HG03571 (cell line): ENCODE measurements at regions not wholly inside any gene's neighbourhood (a gene's known extent, or its start where the extent isn't known, plus 50 kb on each side); places are given as distances from the start of the nearest gene placed in this dataset.

Experiments used
- ATAC-seq: cut with Tn5 transposase; IDR thresholded peaks from one replicate; pipeline ENCODE4 v1.9.1; 2021; ENCODE audit not compliant: unreplicated experiment

DNA sequence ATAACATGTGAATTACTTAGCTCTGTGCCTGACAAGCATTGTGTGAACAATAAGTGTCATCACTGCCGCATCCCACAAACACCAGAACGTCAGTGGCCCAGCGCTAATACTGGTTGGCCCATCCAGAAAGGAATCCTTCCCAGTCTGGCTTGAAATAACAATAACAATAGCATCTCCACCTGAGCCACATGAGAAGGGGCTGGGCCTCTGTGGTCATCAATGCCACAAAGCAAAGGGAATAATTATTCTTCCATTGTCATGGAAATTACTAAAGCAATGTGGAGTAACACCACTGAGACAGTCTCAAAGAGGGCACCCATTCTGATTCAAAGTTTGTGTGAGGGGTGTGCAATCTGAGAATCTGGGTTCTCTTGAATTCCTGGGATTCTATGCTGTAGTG lies 105.7 kb upstream of the INHBA start:
- no peak for ATAC-seq

DNA sequence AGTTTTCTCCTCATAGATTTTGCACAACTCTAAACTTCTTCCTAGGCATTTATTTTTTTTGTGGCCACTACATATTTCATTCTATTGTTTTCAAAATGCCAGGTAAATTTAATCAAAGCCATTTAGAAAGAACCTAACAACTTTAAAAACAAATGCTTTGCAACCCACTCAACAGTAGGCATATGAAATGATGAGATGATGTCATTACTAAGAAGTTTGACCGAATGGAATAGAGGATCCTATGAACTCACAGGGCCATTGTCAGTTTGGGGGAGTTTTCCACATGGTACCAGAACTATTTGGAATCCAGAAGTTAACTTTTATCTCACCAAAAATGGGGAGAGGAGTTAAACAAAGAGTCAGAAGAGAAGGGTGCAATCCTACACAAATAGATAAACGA lies 100.7 kb upstream of the INHBA start:
- ATAC-seq = no peak

DNA sequence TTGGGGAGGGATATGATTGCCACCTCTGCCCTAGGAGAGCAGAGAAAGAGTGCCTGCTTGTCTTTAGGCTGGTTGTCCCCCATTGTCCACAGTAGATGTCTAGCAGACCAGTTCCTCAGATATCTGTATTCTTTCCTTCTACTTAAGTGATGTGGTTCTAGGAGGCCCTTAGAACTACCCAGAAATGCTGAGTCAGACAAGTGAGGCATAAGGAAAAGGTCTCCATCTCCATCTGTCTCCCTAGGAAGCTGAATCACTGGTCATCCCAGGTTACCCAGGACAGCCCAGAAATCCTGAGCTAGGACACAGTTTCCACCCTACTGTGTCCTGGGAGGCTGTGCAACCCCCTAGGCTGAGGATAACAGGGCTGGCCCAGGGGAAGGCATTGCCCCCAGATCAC lies 93.4 kb upstream of the INHBA start:
- no peak for ATAC-seq

DNA sequence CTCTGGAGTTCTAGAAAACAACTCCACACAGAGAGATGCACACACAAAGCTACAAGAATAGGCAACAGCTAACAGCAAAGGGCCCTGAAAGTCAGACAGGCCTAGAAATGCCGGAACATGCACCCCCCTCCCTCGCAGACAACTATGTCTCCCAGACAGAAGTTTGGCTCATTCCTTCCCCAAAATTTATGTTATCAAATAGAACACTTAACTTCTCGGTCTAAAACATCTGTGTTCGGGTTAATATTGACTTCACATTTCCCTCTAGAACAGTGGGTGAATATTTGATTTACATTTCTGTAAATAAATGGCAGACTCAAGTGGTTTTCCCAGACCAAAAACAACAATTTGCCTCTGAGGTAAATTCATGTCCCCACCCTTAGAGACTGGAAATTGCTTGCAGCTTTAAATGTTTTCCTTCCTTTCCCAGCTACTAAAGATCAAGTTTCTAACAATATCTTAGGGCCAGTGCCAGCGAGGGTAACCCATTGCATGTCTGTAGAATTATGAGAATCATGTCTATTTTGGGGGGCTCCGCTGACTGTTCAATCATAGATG lies 92.5 kb upstream of the INHBA start:
- no peak for ATAC-seq

DNA sequence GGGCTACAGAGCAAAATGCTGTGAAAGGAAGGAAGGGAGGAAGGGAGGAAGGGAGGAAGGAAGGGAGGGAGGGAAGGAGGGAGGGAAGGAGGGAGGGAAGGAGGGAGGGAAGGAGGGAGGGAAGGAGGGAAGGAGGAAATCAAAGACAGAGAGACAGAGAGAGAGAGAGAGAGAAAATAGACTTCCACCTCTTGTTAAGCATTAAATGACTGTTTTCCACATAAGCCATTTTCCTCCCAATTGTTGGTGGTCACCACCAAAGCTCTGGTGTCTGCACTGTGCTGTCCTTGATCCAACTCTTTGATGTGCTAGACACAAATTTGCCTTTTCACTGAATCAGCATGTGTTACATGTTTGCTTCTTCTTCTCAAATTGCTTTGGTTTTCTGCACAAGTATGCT lies 90.7 kb upstream of the INHBA start:
- no peak for ATAC-seq

DNA sequence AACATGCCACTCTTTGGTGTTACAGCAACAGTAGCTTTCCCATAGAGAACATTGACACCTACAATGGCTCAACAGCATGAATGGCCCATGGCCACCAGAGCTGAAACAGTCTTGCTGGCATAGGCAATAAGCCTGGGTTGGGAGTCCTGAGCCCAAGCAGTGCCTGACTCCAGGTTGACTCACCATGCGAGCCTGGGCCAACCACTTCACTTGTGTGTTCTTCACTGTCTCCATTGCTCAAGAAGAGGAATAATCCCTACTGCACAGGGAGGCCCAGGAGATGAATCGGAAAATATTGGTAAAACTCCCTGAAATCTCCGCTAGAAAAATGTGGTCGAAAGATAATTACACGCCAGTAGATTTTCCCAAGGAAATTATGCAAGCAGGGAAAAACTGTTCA lies 89.2 kb upstream of the INHBA start:
- ATAC-seq = no peak

DNA sequence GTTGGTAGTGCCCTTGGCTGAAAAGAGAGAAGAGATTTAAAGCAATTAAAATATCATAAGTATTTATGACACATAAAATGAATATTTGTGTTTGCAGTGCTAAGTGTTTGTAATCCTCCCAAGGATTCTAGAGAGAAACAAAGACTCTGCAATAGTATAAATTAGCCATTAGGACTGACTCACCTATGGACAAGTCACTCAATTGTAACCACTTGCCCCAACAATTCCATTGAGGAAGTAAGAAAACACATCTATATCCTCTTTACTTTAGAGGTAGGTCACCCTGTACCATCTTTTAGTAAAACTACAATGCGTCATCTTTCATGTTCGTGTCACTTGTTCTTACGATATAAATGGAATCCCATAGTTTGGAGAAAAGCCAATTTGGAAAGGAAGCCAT lies 85.7 kb upstream of the INHBA start:
- no peak for ATAC-seq

DNA sequence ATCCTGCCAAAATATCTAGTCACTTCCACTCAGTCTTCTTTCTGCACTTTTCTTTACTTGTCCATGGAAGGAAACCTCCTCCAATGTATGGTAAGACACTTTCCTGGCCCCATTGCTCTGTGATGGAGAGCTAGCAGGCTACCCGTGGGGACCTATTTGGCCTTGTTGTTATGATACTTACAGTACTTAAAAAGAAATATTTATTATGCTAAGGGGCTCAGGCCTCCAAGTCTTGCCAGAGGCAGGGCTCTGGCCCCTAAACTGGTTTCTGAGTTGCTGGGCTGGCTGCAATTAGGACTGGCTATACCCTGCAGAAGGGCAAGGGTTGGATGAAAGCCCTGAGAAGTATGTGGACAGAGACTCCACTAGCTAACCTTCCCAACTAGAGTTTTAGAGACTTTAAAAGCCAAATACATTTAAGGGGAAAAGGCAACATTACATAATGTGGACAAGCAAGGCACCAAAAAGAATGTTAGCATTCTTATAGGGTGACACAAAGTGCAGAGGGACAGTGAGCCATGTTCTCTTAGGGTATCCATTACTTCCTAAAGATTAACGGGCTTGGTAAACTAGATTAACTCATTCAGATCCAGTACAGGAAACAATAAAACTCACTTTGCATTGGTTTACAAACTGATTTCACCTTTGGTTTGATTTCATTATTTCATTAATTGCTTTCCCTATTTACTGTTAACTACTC lies 84.9 kb upstream of the INHBA start:
- no peak for ATAC-seq

DNA sequence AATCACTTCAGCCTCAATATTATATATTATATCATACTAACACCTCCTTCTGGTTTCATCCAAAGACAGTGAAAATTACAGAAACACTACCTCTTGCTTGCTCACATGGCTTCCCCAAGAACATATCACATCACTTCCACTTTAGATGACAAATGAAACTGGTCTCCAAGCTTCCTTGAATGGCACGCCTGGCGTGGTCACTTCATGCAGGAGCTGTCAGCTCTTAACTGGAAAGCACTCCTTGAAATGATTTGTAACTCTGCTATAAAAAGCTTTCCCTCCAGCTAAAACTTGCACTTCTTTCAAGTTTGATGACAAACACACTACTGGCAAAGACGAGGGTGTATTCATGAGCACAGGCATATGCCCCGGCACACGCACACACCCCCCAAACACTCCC lies 84.1 kb upstream of the INHBA start:
- no peak for ATAC-seq

DNA sequence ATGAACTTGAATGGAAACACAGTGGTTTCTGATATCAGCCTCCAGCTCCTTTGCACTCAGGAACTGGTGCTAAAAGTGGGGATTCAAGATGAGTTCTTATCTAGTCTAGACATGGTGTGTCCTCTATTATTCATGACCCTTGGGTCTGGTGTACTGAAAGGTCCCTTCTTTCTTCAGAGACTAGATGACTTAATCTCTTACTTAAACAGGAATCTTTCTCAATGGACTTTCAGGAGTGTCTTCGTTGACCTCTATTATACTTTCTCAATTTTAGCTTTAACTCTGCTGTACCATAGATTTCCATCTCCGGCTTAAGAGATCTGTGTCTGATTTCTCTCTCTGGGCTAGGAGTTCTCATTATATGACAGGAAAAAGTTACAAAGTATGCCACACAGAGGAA lies 83.5 kb upstream of the INHBA start:
- ATAC-seq = no peak

DNA sequence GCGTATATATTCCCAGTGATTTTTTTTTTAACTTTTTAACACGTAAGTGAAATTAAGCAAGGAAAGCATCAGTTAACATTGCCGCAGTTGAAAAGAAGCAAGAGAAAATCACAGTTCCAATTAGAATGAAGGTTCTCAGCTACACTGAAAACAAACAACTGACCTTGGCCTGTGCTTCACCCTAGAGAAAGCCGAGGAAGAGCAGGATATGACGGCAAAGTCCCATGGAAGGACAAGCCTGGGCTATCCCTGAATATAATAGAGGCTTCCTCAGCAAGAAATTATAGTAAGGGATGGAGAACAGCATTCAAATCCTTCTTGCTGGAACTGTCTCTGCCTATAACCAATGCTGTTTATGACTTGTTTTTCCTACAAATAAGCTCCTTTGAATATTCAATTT lies 83.0 kb upstream of the INHBA start:
- ATAC-seq = no peak

DNA sequence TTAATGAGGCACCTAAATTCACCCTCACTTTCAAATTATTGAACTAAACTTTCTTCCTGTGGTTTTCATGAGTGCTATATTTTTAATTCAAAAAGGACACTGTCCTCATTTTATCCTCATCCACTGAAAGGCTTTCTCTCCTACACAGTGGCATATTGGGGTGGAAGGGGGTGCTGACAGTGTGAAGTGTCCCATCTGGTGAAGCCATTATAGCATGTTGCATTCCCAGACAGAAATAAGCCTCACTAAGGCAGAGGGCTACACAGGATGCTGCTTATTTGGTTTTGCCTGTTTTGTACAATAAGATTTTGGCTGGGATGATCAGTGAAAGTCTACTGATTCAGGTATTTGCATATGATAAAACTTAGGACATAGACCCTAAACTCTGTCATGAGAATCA lies 82.4 kb upstream of the INHBA start:
- no peak for ATAC-seq

DNA sequence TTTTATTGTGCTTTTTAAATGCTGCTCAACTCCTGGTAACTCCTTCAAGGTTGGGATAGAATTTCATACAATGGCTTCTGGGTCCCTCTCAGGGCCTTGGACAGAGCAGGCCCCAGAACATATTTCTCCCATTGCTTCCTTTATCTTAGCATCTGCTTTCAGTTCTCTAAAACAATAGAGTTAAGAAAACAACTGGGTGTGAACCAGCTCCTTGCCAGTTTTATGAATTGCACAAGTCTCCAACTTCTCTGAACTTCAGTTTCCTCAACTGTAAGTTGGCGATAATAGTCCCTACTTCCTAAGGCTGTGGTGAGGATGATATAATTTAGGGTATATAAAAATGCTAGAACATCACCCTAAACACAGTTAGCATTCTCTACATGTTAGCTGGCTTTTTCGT lies 77.0 kb upstream of the INHBA start:
- ATAC-seq = no peak

DNA sequence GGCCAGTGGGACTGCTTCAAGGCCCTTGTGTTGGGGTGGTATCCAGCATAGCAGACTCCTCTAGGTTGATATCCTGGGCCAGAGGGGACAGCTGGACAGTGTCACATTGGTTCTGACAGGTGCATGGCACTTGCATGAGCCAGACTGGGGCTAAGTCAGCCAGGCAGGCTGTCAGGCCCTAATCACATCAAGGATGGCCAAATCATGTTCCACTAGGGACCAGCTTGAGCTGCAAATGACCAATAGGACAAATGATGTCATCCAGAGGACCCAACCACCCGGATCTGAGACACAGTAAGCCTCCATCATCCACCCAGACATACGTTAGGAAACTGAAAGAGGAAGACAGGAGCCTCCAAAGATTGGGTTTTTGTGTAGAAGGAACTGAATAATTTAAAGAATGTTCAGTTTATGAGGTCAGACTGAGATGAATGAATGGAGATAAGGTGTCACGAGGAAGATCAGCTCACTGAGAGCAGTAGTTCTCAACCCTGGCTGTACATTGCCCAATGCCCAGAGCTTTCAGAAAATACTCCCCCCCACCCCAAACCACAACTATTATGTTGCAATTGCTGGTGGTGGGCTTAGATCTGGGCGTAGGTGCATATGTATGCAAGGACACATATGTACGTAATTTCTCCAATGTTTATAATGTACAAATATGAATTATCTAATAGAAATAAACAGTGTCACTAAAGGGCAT lies 75.2 kb upstream of the INHBA start:
- no peak for ATAC-seq

DNA sequence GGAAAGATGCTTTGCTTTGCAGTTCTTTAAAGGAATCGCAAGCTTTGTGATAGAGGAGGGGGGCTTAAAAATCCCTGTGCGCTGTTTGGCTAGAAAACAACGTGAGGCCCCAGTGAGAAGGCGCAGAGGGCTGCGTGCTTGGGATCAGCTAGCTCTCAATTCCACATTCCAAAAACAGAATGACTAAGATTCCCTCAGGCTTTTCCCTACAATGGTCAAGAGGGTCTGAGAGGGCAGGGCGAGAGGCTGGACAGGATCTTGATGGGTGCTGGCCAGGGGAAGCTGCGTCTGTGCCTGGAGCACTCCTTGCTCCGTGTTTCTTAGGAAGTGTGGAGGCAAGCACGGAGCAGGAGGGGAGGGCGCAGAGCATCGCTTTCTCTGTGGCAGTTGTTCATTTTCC lies 72.1 kb upstream of the INHBA start:
- no peak for ATAC-seq

DNA sequence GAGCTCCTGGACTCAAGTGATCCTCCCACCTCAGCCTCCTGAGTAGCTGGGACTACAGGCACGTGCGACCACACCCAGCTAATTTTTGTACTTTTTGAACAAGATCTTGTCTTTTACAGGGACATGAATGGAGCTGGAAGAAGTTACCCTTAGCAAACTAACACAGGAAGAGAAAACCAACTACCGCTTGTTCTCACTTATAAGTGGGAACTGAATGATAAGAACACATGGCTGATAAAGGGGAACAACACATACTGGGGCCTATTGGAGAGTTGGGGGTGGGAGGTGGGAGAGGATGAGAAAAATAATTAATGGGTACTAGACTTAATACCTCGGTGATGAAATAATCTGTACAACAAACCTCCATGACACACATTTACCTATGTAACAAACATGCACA lies 70.9 kb upstream of the INHBA start:
- no peak for ATAC-seq

DNA sequence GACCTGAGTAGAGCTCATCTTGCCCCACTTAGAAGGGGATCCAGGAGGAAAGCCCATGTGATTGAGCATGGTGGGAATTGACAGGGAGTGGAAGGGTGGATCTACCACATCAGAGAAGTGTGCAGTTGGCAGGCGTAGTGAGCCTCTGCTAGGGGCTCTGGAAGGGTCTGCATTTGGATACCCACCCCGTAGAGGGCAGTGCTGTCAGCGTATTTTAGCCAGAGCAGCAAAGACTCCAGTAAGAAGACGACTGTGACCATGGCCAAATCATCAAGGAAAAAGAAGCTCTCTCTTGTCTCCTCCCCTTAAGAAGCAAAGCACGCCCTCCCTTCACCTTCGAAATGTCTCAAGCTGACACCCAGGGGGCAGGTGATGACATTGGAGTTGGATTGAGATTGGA lies 68.8 kb upstream of the INHBA start:
- ATAC-seq = no peak

DNA sequence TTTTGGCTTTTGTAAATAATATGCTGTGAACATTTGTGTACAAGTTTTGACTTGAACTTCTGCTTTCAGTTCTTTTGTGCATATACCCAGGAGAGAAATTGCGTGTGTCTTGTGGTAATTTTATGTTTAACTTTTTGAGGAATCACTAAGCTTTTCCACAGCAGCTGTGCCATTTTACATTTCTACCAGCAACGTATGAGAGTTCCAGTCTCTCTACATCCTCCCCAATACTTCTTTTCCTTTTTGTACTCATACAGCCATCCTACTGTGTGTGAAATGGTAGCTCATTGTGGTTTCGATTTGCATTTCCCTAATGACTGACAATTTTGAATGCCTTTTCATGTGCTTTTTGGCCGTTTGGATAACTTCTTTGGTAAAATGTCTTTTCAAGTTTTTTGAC lies 66.3 kb upstream of the INHBA start:
- ATAC-seq = no peak

DNA sequence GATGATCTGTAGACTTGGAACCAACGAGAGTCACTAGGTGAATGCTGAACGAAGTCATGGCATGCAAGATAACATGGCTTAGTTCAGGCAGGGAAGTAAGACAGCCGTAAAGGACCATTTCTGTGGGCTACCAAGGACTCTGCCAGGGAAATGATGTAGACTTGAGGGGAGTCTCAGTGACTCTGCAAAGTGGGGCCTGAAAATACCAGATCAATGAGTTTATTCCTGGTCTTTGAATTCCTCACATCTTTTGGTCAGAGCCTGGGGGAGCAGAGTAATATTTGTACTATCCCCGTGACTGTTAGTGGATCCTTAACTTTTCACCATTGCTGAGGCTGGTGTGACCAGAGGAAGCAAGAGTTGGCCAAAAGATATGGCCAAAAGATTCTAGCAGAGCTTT lies 60.7 kb upstream of the INHBA start:
- no peak for ATAC-seq

DNA sequence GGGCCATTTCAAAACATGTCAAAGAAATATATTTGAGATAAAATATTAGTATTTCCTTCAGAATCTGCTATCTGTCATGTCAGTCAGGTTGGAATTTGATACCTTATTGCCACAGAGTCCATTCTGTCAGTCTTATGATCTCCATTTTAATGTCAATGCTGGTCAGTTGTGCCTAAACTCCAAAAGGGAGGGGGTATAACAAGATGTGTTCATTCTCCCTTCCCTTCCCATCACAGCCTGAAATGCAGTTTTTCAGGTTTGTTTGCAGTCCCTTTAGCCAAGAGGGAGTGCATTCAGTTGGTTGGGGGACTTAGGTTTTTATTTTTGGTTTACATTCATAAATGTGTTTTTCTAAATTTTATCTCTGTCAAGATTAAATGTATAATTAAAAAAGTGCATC lies 59.8 kb upstream of the INHBA start:
- no peak for ATAC-seq

DNA sequence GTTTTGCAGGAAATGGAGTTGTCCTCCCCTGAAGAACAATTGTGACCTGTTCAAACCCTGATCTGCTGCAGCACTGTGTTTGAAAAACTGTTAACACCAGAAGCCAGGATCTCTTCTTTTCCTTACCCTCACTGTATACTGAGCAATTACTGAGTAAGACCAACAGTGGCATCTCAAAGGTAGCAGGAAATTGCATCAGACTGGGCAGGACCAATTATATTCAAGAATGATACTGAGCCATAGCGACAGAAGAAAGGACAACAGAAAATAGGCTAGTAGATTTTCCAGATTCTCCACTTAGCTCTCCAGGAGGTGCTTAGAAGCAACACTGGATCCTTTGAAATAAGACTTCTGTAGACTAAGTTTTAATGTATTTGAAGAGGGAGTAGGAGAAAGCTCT lies 57.4 kb upstream of the INHBA start:
- no peak for ATAC-seq

DNA sequence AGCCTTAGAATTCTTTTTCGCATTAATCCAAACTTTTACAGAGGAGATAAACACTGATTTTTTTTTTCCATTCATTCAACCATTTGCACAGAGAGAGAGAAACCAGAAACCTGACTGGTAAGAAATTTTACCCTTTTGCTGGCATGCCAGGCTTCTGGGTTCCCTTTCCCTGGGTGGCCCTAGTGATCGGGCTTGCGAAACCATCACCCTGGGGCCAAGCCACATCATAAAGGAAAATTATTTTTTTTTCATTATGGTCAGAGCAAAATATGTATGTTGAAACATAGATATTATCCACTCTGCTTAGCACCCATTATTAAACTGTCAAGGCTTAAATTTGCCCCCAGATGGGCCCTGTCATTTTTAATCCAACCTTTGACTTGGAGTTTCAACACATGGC lies 55.4 kb upstream of the INHBA start:
- no peak for ATAC-seq
